Natural killer cell treated with Interleukin-12 subunit alpha and Interleukin-12 subunit beta and Interleukin-15 and Interleukin-18, amount 100 ng/mL, for 72 hours (primary cell): ENCODE measurements at regions not wholly inside any gene's neighbourhood (a gene's known extent, or its start where the extent isn't known, plus 50 kb on each side); places are given as distances from the start of the nearest gene placed in this dataset.
"Not testable (repeated sequence)": the region's sequence is repeated elsewhere in the genome, so short reads cannot be mapped to it uniquely, and the experiment has no call there.

Experiments used
- ATAC-seq, 2 donors: fragments of 150-1000 bp; cut with Tn5 transposase in 1 of 2; sonication (Bioruptor Pico), chemical (Tn5 transposase) in 1 of 2; 2 replicates each; pipeline ENCODE4 v1.10.0; 2021
- DNase-seq: peaks from one replicate; pipeline ENCODE4 v3.0.0; 2022; ENCODE audit warnings: low spot score
- H3K27ac Mint-ChIP-seq, 2 donors: 1 replicate in 1 of 2; 2 replicates in 1 of 2; pipeline ENCODE4 v1.8.0; 2022; ENCODE audit warnings: mixed read lengths in 2 of 2, mild to moderate bottlenecking in 1 of 2, moderate library complexity in 1 of 2
- H3K27me3 Mint-ChIP-seq, 2 donors: 1 replicate in 1 of 2; 2 replicates in 1 of 2; pipeline ENCODE4 v1.8.0; 2022; ENCODE audit warnings: mixed read lengths in 2 of 2
- H3K36me3 Mint-ChIP-seq: one replicate; pipeline ENCODE4 v1.8.0; 2022; ENCODE audit warnings: mixed read lengths
- H3K4me1 Mint-ChIP-seq, 2 donors: 1 replicate in 1 of 2; 2 replicates in 1 of 2; pipeline ENCODE4 v1.8.0; 2022; ENCODE audit warnings: low read depth in 2 of 2, mixed read lengths in 2 of 2, mild to moderate bottlenecking in 1 of 2
- H3K4me3 Mint-ChIP-seq: one replicate; pipeline ENCODE4 v1.8.0; 2022; ENCODE audit warnings: mixed read lengths
- H3K9me3 Mint-ChIP-seq: 2 replicates; pipeline ENCODE4 v1.8.0; 2022; ENCODE audit warnings: mixed read lengths

DNA sequence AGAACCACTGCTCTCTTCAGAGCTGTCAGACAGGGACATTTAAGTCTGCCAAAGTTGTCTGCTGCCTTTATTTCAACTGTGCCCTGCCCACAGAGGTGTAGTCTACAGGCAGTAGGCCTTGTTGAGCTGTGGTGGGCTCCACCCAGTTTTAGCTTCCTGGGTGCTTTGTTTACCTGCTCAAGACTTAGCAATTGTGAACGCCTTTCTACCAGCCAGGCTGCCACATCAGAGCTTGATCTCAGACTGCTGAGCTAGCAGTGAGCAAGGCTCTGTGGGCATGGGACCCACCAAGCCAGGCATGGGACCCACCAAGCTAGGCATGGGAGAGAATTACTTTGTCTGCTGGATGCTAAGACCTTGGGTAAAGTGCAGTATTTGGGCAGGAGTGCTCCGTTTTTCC is 351.8 kb downstream of the CDY1 start:
- H3K27me3 Mint-ChIP-seq, H3K27ac Mint-ChIP-seq, H3K4me3 Mint-ChIP-seq, H3K4me1 Mint-ChIP-seq, ATAC-seq, DNase-seq, H3K9me3 Mint-ChIP-seq, H3K36me3 Mint-ChIP-seq: not testable (repeated sequence)

DNA sequence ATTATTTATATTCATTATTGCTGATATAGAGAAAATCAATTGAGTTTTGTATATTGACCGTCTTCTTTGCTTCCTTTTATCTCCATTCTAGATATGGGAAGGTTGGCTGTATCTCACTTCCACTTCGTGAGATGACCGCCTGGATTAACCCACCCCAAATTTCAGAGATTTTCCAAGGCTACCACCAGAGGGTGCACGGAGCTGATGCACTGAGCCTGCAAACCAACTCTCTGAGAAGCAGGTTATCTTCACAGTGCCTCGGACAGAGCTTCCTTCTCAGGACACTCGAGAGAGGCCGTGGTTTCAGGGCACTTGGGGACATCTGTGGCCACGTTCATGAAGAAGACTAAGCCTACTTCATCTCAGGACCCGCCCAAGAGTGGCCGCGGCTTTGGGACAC is 365.8 kb downstream of the CDY1 start:
- H3K27ac Mint-ChIP-seq, ATAC-seq, H3K9me3 Mint-ChIP-seq, H3K4me3 Mint-ChIP-seq, H3K4me1 Mint-ChIP-seq, H3K27me3 Mint-ChIP-seq, DNase-seq, H3K36me3 Mint-ChIP-seq: not testable (repeated sequence)

DNA sequence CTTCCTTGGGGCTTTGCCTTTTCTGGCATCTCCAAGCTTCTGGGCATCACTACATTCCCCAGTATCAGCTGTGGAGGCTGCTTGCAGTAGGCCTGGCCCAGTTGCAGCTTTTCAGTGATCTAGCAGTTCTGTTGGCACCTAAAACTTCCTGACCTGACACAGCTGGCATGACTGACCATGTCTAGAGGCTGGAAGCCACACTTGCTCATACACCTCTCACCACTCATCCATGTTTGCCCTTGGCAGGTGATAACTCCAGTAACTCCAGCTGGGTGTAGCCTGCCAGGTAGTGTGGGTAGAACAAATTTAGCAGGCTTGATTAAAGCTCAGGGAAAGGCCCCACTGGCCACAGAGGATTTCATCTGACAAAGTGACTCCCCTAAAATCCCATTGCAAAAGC is 377.9 kb downstream of the CDY1 start:
- not testable (repeated sequence) for ATAC-seq, H3K27ac Mint-ChIP-seq, DNase-seq, H3K36me3 Mint-ChIP-seq, H3K4me1 Mint-ChIP-seq, H3K9me3 Mint-ChIP-seq, H3K4me3 Mint-ChIP-seq, H3K27me3 Mint-ChIP-seq

DNA sequence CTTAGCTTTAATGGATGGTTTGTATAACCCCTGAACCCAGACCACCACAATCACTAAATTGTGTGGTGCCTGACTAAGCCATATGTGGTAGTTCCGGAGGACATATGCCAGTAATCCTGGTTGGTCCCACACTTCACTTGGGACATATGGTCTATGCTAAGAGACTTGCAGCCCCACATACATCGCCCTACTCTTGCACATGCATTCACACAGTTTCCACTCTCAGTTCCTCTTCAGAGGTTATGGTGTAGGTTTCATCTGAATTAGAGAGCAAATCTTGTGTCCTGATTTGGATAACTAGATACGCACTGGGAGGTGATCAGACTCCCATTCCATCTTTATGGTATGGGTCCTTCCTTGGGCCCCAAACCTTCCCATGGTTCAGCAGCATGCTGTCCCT is 425.4 kb downstream of the CDY1 start:
- not testable (repeated sequence) for ATAC-seq, H3K27me3 Mint-ChIP-seq, H3K4me3 Mint-ChIP-seq, H3K27ac Mint-ChIP-seq, H3K9me3 Mint-ChIP-seq, H3K36me3 Mint-ChIP-seq, H3K4me1 Mint-ChIP-seq, DNase-seq

DNA sequence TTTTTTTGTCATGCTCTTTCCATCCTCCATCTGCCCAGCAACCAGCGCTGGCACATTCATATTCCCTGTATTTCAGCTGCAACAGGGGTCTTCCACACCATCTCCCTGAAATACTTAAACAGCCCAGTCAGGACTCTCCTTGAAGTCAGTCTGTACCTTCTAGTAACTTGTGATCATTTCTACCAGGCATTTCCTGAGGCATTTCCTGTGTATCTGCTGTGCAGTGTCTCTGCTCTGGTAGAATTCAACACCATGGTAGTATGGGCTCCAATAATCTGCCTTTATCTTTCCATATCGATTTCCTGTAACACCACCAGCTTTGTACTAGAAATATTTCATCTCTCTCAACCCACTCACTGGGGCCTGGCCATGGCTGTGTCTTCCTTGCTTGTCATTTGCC is 436.0 kb downstream of the CDY1 start:
- not testable (repeated sequence) for ATAC-seq, DNase-seq, H3K4me1 Mint-ChIP-seq, H3K27ac Mint-ChIP-seq, H3K9me3 Mint-ChIP-seq, H3K36me3 Mint-ChIP-seq, H3K27me3 Mint-ChIP-seq, H3K4me3 Mint-ChIP-seq

DNA sequence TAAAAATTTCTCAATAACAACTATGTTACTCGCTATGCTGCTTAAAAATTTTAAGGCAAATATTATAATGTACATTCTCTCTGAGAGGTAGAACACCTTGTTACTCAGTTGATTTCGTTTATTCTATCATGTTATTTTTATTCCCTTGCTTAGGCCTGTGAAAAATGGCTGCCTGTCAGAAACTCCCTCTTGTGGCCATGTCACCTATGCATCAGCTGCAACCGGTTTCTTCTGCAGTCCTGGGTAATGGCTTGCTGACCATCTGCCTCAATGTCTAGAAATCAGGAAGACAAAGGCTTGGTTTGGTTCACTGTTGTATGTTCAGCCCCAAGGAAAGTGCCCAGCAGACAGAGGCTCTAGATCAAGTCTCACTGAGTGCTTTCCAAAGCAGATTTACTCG is 437.3 kb downstream of the CDY1 start:
- H3K4me1 Mint-ChIP-seq, ATAC-seq, H3K9me3 Mint-ChIP-seq, H3K4me3 Mint-ChIP-seq, H3K27ac Mint-ChIP-seq, DNase-seq, H3K36me3 Mint-ChIP-seq, H3K27me3 Mint-ChIP-seq: not testable (repeated sequence)

DNA sequence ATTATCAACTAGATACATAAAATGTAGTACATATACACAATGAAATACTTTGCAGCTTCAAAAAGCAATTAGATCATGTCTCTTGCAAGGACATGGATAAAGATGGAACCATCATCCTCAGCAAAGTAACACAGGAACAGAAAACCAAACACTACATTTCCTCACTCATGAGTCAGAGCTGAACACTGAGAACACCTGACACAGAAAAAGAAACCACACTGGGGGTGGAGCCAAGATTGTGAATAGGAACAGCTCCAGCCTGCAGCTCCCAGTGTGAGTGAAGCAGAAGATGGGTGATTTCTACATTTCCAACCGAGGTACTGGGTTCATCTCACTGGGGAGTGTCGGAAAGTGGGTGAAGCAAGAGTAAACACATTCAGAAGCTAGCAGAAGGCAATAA is 451.2 kb downstream of the CDY1 start:
- not testable (repeated sequence) for H3K27ac Mint-ChIP-seq, ATAC-seq, H3K4me1 Mint-ChIP-seq, H3K27me3 Mint-ChIP-seq, H3K4me3 Mint-ChIP-seq, H3K36me3 Mint-ChIP-seq, DNase-seq, H3K9me3 Mint-ChIP-seq

DNA sequence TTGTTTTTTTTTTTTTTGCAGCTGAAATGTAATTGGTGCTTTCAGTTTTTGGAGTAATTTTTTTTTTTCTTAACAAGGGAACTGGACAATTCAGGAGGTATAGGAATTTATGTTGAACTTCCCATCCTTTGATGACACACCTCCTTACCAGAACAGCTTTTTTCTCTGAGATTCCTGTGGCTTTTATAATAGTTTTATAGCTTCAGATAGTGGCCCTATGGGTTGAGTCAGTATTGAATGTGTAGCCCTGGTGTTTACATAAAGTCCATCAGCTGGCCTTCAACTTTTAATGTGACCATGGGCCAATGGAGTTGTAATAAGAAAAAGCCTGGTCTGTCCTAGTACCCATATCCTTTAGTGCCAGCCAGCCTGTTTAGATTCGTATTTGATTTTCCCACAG is 457.5 kb downstream of the CDY1 start:
- not testable (repeated sequence) for ATAC-seq, H3K4me3 Mint-ChIP-seq, H3K4me1 Mint-ChIP-seq, H3K36me3 Mint-ChIP-seq, H3K9me3 Mint-ChIP-seq, H3K27ac Mint-ChIP-seq, DNase-seq, H3K27me3 Mint-ChIP-seq

DNA sequence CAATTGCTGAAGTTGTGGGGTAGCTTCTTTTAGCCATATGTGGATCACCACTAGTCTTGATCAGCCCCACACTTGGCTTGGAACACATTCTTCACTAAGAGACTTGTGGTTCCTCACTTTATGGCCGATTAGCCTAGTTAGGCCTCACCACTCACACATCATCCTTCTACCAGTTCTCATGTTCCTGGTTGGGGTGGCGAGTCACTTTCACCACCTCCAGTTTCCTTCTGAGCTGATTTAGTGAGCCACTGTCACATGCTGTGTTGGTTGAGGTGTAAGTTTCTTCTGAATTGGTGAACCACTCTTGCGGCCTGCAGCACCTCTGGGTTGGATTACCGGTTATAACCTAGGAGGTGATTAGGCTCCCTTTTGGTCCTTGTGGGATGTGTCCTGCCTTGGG is 459.3 kb downstream of the CDY1 start:
- DNase-seq, H3K27ac Mint-ChIP-seq, H3K4me3 Mint-ChIP-seq, H3K36me3 Mint-ChIP-seq, H3K4me1 Mint-ChIP-seq, H3K27me3 Mint-ChIP-seq, H3K9me3 Mint-ChIP-seq: not testable (repeated sequence)
- ATAC-seq, result peak in 1 of 2 donors; percentile 44

DNA sequence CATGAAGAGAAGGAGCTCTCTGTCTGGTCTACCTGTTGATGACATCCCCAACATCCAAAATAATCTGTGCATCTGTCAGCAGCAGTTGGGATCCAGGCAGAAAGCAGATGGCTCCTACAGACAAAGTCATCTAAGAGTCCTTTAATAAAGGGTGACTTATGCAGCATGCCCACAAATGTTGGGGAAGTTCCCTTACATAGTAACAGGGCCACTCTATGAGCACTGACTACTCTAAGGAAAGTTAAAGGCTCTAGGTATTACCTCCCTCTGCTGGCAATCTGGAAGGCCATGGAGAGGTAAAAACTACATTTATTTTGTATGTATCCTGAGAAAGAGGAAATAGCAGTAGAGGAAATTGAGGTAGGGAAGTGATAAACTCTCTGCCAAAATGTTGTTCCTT is 465.2 kb downstream of the CDY1 start:
- not testable (repeated sequence) for H3K4me3 Mint-ChIP-seq, H3K4me1 Mint-ChIP-seq, H3K9me3 Mint-ChIP-seq, H3K27ac Mint-ChIP-seq, H3K36me3 Mint-ChIP-seq, ATAC-seq, H3K27me3 Mint-ChIP-seq, DNase-seq
